ENCODE measurements at regions not wholly inside any gene's neighbourhood (a gene's known extent, or its start where the extent isn't known, plus 50 kb on each side); places are given as distances from the start of the nearest gene placed in this dataset.

DNA sequence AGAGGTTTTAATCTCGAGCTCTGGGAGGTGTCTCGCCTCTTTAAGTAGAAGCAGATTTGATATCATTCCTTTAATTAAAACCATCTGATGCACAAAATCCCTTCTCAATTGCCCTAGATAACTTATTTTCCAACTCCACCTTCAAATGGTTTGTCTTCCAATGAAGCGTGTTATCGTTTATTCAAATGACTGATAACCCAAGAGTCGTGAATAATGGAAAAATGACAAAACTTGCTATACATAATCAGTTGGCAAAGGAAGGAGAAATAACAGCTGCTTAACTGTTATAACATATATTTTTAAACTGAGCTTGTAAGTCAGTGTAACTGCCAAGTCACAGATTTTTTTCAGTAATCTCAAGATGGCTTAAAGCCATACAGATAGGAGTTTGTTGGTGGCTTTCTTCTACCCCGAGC is 144.6 kb downstream of the QPCT start:
- Histone ChIP-seq H3K9me1 (ENCODE audit: control insufficient read depth, insufficient read depth, low read length) (no peaks in the 10 kb centered on the region), H3K4me3 (no peak overlapping the region), H3K4me2 (ENCODE audit: insufficient read depth, low read length) (no peak overlapping the region), H3K9me3 (replicated peaks; ENCODE audit: control insufficient read depth, insufficient read depth, low read depth, low read length) (no peaks in the 10 kb centered on the region), H3K9ac (ENCODE audit: insufficient read depth in 1 of 2, low read depth in 2 of 2, low read length in 2 of 2) (no peak overlapping the region), H3K36me3 (ENCODE audit: control insufficient read depth, insufficient read depth, low read length) (no peaks in the 10 kb centered on the region), H3K79me2 (ENCODE audit: control insufficient read depth, insufficient read depth, low read length) (no peaks in the 10 kb centered on the region), H3K27ac (ENCODE audit: extremely low read depth, low read depth, low read length) (no peak overlapping the region), H4K20me1 (replicated peaks; ENCODE audit: control insufficient read depth, insufficient read depth, low read length) (no peaks in the 10 kb centered on the region), H3K4me1 (replicated peaks in 1 of 2; ENCODE audit: control insufficient read depth in 2 of 2, insufficient read depth in 2 of 2, low read length in 2 of 2) (no peaks in the 10 kb centered on the region), H2AFZ (ENCODE audit: low read depth, low read length) (no peak overlapping the region), H3K27me3 (ENCODE audit: control insufficient read depth in 2 of 2, insufficient read depth in 2 of 2, low read length in 2 of 2) (no peaks in the 10 kb centered on the region)
- BruUV-seq (replicated peaks) = no TSS peak
- DNase-seq (ENCODE audit: extremely low read depth in 1 of 4, low spot score in 3 of 4) (no peak), FAIRE-seq (no peak), ATAC-seq (no peak)
- ChIA-PET CTCF (ENCODE audit: low intra/inter-chr PET ratio) (no interaction called here), POLR2A (interaction anchor here (0.5 to 1.1 kb wide), 2 partner anchors 9 to 607 kb away, joined by 3 to 4 read pairs; no protein-coding TSS in a partner anchor)
- intact Hi-C loops (cut with micrococcal nuclease) (no loop called here), in situ Hi-C loops (cut with MboI) (no loop called here)
- 4% methylated on average over 6 of the region's 6 CpGs for WGBS (ENCODE audit: insufficient coverage, low coverage, missing lambda C conversion rate)
- TF ChIP-seq STAT5A (IDR thresholded peaks at IDR 0.05; ENCODE audit: borderline replicate concordance, low read length) (no peak), MEIS2 (IDR thresholded peaks at IDR 0.05; ENCODE audit: partially characterized antibody) (no peak), HDAC1 (IDR thresholded peaks at IDR 0.05) (no peak), ZFP1 (CRISPR knock-in tag; IDR thresholded peaks at IDR 0.05) (no peak), RFX7 (CRISPR knock-in tag; IDR thresholded peaks at IDR 0.05) (no peak), POLR2B (IDR thresholded peaks at IDR 0.05; ENCODE audit: low read depth, partially characterized antibody) (no peak), PHF20 (IDR thresholded peaks at IDR 0.05; ENCODE audit: partially characterized antibody) (no peak), SIRT6 (IDR thresholded peaks at IDR 0.05; ENCODE audit: low read depth, low read length) (no peak), ZNF507 (tag; conservative IDR thresholded peaks at IDR 0.05) (no peak), JUNB (CRISPR knock-in tag; conservative IDR thresholded peaks at IDR 0.05) (no peak)
- TF ChIP-seq, protein P1, sequence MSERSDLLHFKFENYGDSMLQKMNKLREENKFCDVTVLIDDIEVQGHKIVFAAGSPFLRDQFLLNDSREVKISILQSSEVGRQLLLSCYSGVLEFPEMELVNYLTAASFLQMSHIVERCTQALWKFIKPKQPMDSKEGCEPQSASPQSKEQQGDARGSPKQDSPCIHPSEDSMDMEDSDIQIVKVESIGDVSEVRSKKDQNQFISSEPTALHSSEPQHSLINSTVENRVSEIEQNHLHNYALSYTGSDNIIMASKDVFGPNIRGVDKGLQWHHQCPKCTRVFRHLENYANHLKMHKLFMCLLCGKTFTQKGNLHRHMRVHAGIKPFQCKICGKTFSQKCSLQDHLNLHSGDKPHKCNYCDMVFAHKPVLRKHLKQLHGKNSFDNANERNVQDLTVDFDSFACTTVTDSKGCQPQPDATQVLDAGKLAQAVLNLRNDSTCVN (CRISPR knock-in tag; IDR thresholded peaks at IDR 0.05) = no peak
- TF ChIP-seq, protein P2, sequence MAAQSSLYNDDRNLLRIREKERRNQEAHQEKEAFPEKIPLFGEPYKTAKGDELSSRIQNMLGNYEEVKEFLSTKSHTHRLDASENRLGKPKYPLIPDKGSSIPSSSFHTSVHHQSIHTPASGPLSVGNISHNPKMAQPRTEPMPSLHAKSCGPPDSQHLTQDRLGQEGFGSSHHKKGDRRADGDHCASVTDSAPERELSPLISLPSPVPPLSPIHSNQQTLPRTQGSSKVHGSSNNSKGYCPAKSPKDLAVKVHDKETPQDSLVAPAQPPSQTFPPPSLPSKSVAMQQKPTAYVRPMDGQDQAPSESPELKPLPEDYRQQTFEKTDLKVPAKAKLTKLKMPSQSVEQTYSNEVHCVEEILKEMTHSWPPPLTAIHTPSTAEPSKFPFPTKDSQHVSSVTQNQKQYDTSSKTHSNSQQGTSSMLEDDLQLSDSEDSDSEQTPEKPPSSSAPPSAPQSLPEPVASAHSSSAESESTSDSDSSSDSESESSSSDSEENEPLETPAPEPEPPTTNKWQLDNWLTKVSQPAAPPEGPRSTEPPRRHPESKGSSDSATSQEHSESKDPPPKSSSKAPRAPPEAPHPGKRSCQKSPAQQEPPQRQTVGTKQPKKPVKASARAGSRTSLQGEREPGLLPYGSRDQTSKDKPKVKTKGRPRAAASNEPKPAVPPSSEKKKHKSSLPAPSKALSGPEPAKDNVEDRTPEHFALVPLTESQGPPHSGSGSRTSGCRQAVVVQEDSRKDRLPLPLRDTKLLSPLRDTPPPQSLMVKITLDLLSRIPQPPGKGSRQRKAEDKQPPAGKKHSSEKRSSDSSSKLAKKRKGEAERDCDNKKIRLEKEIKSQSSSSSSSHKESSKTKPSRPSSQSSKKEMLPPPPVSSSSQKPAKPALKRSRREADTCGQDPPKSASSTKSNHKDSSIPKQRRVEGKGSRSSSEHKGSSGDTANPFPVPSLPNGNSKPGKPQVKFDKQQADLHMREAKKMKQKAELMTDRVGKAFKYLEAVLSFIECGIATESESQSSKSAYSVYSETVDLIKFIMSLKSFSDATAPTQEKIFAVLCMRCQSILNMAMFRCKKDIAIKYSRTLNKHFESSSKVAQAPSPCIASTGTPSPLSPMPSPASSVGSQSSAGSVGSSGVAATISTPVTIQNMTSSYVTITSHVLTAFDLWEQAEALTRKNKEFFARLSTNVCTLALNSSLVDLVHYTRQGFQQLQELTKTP (IDR thresholded peaks at IDR 0.05; ENCODE audit: low read depth in 1 of 2, partially characterized antibody in 2 of 2) = no peak
- TF ChIP-seq, protein P3, sequence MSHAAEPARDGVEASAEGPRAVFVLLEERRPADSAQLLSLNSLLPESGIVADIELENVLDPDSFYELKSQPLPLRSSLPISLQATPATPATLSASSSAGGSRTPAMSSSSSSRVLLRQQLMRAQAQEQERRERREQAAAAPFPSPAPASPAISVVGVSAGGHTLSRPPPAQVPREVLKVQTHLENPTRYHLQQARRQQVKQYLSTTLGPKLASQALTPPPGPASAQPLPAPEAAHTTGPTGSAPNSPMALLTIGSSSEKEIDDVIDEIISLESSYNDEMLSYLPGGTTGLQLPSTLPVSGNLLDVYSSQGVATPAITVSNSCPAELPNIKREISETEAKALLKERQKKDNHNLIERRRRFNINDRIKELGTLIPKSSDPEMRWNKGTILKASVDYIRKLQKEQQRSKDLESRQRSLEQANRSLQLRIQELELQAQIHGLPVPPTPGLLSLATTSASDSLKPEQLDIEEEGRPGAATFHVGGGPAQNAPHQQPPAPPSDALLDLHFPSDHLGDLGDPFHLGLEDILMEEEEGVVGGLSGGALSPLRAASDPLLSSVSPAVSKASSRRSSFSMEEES (CRISPR knock-in tag; IDR thresholded peaks at IDR 0.05) = no peak
- TF ChIP-seq, protein P4, sequence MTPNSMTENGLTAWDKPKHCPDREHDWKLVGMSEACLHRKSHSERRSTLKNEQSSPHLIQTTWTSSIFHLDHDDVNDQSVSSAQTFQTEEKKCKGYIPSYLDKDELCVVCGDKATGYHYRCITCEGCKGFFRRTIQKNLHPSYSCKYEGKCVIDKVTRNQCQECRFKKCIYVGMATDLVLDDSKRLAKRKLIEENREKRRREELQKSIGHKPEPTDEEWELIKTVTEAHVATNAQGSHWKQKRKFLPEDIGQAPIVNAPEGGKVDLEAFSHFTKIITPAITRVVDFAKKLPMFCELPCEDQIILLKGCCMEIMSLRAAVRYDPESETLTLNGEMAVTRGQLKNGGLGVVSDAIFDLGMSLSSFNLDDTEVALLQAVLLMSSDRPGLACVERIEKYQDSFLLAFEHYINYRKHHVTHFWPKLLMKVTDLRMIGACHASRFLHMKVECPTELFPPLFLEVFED (CRISPR knock-in tag; conservative IDR thresholded peaks at IDR 0.05) = no peak

All from K562 (cell line).